ENCODE measurements at regions not wholly inside any gene's neighbourhood (a gene's known extent, or its start where the extent isn't known, plus 50 kb on each side); places are given as distances from the start of the nearest gene placed in this dataset.

DNA sequence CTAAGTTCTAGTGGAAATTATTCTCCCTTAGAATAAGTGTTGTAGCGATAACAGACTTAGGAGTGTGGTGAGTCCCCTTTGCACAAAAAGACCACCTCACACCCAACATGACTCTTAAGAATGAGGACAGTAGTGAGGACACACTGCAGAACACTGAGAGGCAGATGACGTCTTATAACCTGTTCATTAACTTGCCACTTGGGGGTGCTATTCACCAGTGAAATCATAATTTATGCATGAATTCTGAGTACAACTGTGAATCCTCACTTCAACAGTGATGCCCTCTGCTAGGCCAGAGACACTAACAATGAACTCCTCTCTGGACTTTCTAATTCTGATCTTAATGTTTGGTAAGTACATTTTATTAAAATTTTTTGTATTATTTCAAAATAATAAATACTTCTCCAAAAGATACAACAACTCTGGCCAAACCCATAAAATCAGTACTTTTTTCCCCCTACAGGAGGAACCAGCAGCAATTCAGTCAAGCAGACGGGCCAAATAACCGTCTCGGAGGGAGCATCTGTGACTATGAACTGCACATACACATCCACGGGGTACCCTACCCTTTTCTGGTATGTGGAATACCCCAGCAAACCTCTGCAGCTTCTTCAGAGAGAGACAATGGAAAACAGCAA lies 274.7 kb downstream of the DAD1 start:
- H3K4me3 ChIP-seq (ENCODE audit: low read depth, low read length): no peak overlapping the region
- TF ChIP-seq, protein P1, sequence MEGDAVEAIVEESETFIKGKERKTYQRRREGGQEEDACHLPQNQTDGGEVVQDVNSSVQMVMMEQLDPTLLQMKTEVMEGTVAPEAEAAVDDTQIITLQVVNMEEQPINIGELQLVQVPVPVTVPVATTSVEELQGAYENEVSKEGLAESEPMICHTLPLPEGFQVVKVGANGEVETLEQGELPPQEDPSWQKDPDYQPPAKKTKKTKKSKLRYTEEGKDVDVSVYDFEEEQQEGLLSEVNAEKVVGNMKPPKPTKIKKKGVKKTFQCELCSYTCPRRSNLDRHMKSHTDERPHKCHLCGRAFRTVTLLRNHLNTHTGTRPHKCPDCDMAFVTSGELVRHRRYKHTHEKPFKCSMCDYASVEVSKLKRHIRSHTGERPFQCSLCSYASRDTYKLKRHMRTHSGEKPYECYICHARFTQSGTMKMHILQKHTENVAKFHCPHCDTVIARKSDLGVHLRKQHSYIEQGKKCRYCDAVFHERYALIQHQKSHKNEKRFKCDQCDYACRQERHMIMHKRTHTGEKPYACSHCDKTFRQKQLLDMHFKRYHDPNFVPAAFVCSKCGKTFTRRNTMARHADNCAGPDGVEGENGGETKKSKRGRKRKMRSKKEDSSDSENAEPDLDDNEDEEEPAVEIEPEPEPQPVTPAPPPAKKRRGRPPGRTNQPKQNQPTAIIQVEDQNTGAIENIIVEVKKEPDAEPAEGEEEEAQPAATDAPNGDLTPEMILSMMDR (IDR thresholded peaks at IDR 0.05; ENCODE audit: low read depth, low read length, missing control alignments): peak; percentile 74
- DNase-seq (ENCODE audit: low read depth): peak; percentile 40

DNA sequence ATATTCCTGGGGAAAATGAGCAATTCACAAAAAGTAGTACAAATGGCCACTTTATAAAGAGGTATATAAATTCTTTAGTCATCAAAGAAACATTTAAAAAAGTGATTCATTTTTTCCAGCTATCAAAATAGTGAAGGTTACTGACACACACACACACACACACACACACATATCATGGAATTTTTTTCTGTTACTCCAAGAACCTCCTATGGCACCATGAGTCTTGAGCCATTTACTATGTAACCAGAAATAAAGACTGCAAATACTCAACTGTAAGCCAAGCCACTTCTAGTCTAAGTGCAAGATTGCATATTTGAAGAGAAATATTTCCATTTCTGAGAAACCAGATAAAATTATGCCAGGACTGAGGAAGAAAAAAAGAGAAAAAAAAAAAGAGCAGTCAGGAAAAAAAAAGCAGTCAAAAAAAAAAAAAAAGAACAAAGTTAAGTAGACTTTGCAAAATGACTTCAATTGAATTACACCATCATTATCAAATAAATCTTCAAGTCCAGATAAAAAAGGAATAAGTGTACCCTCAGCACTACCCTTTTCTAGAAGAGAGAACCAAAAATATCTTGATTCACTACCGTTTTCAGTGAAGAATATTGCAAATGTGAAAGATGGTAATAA lies 275.7 kb downstream of the DAD1 start:
- no peak for DNase-seq (ENCODE audit: low read depth)
- TF ChIP-seq, protein P1 (IDR thresholded peaks at IDR 0.05; ENCODE audit: low read depth, low read length, missing control alignments): no peak
- no peak overlapping the region for H3K4me3 ChIP-seq (ENCODE audit: low read depth, low read length)

DNA sequence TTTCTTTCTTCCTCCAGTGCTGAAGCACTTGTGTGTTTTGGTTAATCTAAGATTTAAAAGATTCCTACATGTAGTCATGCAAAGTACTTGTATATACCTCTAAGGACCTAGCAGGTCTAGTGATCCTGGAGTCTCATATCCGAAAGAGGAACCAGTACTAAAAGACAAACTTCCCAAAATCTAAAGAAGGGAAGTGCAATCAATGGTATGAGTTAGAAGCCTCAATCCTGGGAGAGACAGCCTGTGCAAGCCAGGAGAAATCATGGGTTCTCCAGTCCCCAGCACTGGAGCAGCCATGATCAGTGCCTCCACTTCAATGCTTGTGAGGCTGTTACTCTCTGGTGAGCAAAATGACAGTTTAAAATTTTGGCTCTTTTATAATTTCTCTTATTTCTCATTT lies 277.4 kb downstream of the DAD1 start:
- H3K4me3 ChIP-seq (ENCODE audit: low read depth, low read length): no peak overlapping the region
- TF ChIP-seq, protein P1 (IDR thresholded peaks at IDR 0.05; ENCODE audit: low read depth, low read length, missing control alignments): no peak
- DNase-seq (ENCODE audit: low read depth): no peak

DNA sequence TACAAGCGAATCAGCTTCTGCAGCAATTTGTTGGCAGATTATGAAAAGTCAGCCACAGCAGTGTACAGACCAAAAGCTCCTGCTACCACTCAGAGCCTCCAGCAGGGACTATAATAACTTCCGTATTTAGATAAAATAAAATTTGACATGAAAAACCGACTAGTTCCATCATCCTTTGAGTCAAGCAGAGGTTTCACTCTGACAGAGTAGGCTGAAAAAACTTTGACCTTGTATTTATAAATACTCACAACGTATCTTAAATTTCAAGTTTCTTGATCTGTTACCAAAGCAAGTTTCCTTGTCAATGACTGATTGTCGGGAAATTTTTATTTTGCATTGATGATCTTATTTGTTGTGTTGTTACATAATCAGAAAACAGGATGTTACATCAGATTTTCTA lies 283.4 kb downstream of the DAD1 start:
- DNase-seq (ENCODE audit: low read depth): peak; percentile 7
- no peak overlapping the region for H3K4me3 ChIP-seq (ENCODE audit: low read depth, low read length)
- TF ChIP-seq, protein P1 (IDR thresholded peaks at IDR 0.05; ENCODE audit: low read depth, low read length, missing control alignments): no peak

DNA sequence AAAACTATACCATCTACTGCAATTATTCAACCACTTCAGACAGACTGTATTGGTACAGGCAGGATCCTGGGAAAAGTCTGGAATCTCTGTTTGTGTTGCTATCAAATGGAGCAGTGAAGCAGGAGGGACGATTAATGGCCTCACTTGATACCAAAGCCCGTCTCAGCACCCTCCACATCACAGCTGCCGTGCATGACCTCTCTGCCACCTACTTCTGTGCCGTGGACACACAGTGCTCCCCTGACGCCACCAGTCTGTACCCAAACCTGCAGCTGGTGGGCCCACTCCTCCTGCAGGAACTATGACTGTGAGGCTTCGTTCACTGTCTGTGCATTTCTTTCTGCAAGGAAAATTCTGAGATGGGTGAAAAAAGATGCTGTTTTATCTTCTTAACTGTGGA lies 284.7 kb downstream of the DAD1 start:
- TF ChIP-seq, protein P1 (IDR thresholded peaks at IDR 0.05; ENCODE audit: low read depth, low read length, missing control alignments): no peak
- no peak overlapping the region for H3K4me3 ChIP-seq (ENCODE audit: low read depth, low read length)
- DNase-seq (ENCODE audit: low read depth): no peak

DNA sequence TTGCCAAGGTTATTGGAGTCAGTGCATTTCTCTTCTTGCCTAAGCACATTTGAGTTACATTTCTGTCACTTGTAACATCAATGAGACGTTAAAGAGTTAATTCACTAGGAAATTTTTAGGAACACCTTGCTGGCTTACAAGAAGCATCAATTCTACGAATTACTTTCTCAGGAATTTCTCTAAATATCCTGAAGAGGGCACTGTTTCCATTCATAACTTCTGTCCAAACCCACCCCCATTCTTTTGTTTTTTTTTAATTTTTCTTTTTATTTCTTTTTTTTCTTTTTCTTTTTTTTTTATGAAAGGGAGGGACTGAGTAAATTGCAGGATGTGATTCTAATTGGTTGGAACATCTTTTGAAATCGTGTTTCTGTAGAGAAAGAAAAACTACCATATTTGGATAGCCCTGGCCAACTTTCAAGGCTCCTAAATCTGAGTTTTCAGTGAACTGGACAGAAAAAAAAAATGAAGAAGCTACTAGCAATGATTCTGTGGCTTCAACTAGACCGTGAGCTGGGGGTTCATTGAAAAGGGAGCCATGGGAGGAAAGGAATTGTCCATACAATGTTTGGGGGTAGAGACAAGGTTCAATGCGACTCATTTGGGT lies 285.3 kb downstream of the DAD1 start:
- TF ChIP-seq, protein P1 (IDR thresholded peaks at IDR 0.05; ENCODE audit: low read depth, low read length, missing control alignments): peak; percentile 42
- H3K4me3 ChIP-seq (ENCODE audit: low read depth, low read length): no peak overlapping the region
- DNase-seq (ENCODE audit: low read depth): no peak

Measured in GM12864 (cell line).